ENCODE measurements at regions not wholly inside any gene's neighbourhood (a gene's known extent, or its start where the extent isn't known, plus 50 kb on each side); places are given as distances from the start of the nearest gene placed in this dataset.

- Histone ChIP-seq H2AFZ (ENCODE audit: low read length) (no peak overlapping the region), H3K4me2 (ENCODE audit: extremely low read depth, insufficient read depth, low read length) (no peak overlapping the region), H4K20me1 (ENCODE audit: control insufficient read depth, extremely low read depth, insufficient read depth, low read length) (no peaks in the 10 kb centered on the region), H3K9ac (ENCODE audit: insufficient read depth, low read length) (no peak overlapping the region), H3K4me3 (replicated peaks in 1 of 4; ENCODE audit: control extremely low read depth in 1 of 4, insufficient read depth in 1 of 4, low read depth in 3 of 4, low read length in 4 of 4) (no peak overlapping the region), H3K79me2 (ENCODE audit: control insufficient read depth, insufficient read depth, low read length) (no peaks in the 10 kb centered on the region), H3K36me3 (ENCODE audit: control insufficient read depth, insufficient read depth, low read length) (no peaks in the 10 kb centered on the region), H3K9me3 (ENCODE audit: control insufficient read depth, insufficient read depth, low read depth, low read length) (no peaks in the 10 kb centered on the region), H3K4me1 (ENCODE audit: control insufficient read depth, extremely low read depth, insufficient read depth, low read length) (no peaks in the 10 kb centered on the region), H3K27me3 (ENCODE audit: control insufficient read depth, insufficient read depth, low read length) (no peaks in the 10 kb centered on the region), H3K27ac (ENCODE audit: insufficient read depth, low read length) (no peak overlapping the region)
- TF ChIP-seq EZH2 (IDR thresholded peaks at IDR 0.05; ENCODE audit: low read length, missing control alignments) = no peak
- TF ChIP-seq, protein P1, sequence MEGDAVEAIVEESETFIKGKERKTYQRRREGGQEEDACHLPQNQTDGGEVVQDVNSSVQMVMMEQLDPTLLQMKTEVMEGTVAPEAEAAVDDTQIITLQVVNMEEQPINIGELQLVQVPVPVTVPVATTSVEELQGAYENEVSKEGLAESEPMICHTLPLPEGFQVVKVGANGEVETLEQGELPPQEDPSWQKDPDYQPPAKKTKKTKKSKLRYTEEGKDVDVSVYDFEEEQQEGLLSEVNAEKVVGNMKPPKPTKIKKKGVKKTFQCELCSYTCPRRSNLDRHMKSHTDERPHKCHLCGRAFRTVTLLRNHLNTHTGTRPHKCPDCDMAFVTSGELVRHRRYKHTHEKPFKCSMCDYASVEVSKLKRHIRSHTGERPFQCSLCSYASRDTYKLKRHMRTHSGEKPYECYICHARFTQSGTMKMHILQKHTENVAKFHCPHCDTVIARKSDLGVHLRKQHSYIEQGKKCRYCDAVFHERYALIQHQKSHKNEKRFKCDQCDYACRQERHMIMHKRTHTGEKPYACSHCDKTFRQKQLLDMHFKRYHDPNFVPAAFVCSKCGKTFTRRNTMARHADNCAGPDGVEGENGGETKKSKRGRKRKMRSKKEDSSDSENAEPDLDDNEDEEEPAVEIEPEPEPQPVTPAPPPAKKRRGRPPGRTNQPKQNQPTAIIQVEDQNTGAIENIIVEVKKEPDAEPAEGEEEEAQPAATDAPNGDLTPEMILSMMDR (conservative IDR thresholded peaks at IDR 0.05 in 1 of 2, IDR thresholded peaks at IDR 0.05 in 1 of 2; ENCODE audit: low read depth in 1 of 2, low read length in 2 of 2) = no peak
- no peak for DNase-seq (ENCODE audit: low read depth in 2 of 2)
Measured at GRCh38 chr11:134901542-134901941, 489.5 kb upstream of the B3GAT1 start.

DNA sequence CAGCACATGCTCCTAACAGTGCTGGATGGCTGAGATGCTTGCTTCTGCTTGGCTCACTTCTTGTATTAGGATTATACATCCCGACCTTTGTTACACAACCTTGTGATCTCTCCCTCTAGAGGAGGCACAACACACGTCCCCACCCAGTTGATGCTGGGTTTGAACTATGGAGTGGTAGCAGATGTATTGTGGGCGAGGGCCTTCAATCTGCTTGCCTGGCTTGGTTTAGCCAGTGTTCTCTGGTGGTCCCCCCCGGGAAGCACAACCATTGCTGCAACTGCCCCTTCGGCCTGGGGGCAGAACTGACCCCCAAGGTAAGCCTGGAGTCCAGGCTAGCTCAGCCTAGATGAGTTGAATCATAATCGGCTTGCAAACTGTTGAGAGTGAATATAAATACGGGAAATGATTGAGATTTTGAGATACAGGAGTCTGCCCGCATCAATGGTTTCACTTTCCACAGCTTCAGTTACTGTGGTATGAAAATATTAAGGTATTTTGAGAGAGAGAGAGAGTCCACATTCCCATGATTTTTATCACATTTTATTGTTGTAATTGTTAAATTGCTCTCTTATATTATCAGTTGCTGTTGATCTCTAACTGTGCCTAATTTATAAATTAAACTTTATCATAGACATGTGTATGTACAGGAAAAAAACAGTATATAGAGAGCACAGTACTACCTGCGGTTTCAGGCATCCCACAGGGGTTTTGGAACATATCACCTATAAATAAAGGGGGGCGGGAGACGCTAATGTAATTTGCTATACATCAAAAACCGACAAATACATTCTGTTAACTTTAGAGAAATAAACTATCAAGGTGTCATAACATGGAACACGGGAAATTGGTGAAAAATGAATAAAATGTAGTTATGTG, 482.0 kb upstream of the B3GAT1 start:
- Histone ChIP-seq H4K20me1 (ENCODE audit: control insufficient read depth, extremely low read depth, insufficient read depth, low read length) (no peaks in the 10 kb centered on the region), H3K9me3 (ENCODE audit: control insufficient read depth, insufficient read depth, low read depth, low read length) (no peaks in the 10 kb centered on the region), H3K27ac (ENCODE audit: insufficient read depth, low read length) (no peak overlapping the region), H3K4me1 (ENCODE audit: control insufficient read depth, extremely low read depth, insufficient read depth, low read length) (no peaks in the 10 kb centered on the region), H3K79me2 (ENCODE audit: control insufficient read depth, insufficient read depth, low read length) (no peaks in the 10 kb centered on the region), H3K36me3 (ENCODE audit: control insufficient read depth, insufficient read depth, low read length) (no peaks in the 10 kb centered on the region), H2AFZ (ENCODE audit: low read length) (no peak overlapping the region), H3K4me3 (replicated peaks in 1 of 4; ENCODE audit: control extremely low read depth in 1 of 4, insufficient read depth in 1 of 4, low read depth in 3 of 4, low read length in 4 of 4) (no peak overlapping the region), H3K4me2 (ENCODE audit: extremely low read depth, insufficient read depth, low read length) (no peak overlapping the region), H3K9ac (ENCODE audit: insufficient read depth, low read length) (no peak overlapping the region), H3K27me3 (ENCODE audit: control insufficient read depth, insufficient read depth, low read length) (no peaks in the 10 kb centered on the region)
- DNase-seq (ENCODE audit: low read depth in 2 of 2) = no peak
- TF ChIP-seq, protein P1 (conservative IDR thresholded peaks at IDR 0.05 in 1 of 2, IDR thresholded peaks at IDR 0.05 in 1 of 2; ENCODE audit: low read depth in 1 of 2, low read length in 2 of 2) = no peak
- TF ChIP-seq EZH2 (IDR thresholded peaks at IDR 0.05; ENCODE audit: low read length, missing control alignments) = no peak

- no peaks in the 10 kb centered on the region for H4K20me1 ChIP-seq (ENCODE audit: control insufficient read depth, extremely low read depth, insufficient read depth, low read length)
- H2AFZ ChIP-seq (ENCODE audit: low read length) = no peak overlapping the region
- H3K79me2 ChIP-seq (ENCODE audit: control insufficient read depth, insufficient read depth, low read length) = no peaks in the 10 kb centered on the region
- no peak overlapping the region for H3K4me3 ChIP-seq (replicated peaks in 1 of 4; ENCODE audit: control extremely low read depth in 1 of 4, insufficient read depth in 1 of 4, low read depth in 3 of 4, low read length in 4 of 4)
- H3K9ac ChIP-seq (ENCODE audit: insufficient read depth, low read length) = no peak overlapping the region
- no peaks in the 10 kb centered on the region for H3K27me3 ChIP-seq (ENCODE audit: control insufficient read depth, insufficient read depth, low read length)
- TF ChIP-seq EZH2 (IDR thresholded peaks at IDR 0.05; ENCODE audit: low read length, missing control alignments) = no peak
- TF ChIP-seq, protein P1 (conservative IDR thresholded peaks at IDR 0.05 in 1 of 2, IDR thresholded peaks at IDR 0.05 in 1 of 2; ENCODE audit: low read depth in 1 of 2, low read length in 2 of 2) = no peak
- no peak overlapping the region for H3K27ac ChIP-seq (ENCODE audit: insufficient read depth, low read length)
- no peak overlapping the region for H3K4me2 ChIP-seq (ENCODE audit: extremely low read depth, insufficient read depth, low read length)
- DNase-seq (ENCODE audit: low read depth in 2 of 2) = no peak
- H3K9me3 ChIP-seq (ENCODE audit: control insufficient read depth, insufficient read depth, low read depth, low read length) = no peaks in the 10 kb centered on the region
- no peaks in the 10 kb centered on the region for H3K4me1 ChIP-seq (ENCODE audit: control insufficient read depth, extremely low read depth, insufficient read depth, low read length)
- no peaks in the 10 kb centered on the region for H3K36me3 ChIP-seq (ENCODE audit: control insufficient read depth, insufficient read depth, low read length)
Measured at GRCh38 chr11:134890446-134890845, 478.4 kb upstream of the B3GAT1 start.
